Middle frontal gyrus (tissue), 1 donor: ENCODE measurements at regions not wholly inside any gene's neighbourhood (a gene's known extent, or its start where the extent isn't known, plus 50 kb on each side); places are given as distances from the start of the nearest gene placed in this dataset.

Experiments
- DNase-seq: peaks from one replicate; pipeline ENCODE4 v3.0.0-alpha.2; 2015; ENCODE audit warnings: low spot score; ENCODE audit errors: extremely low spot score

- no peak for DNase-seq
Observed at GRCh38 chr7:118298771-118299170, 74.3 kb downstream of the ANKRD7 start.

- DNase-seq, result no peak
Observed at GRCh38 chr7:118300177-118300576, 75.7 kb downstream of the ANKRD7 start.

- no peak for DNase-seq
Observed at GRCh38 chr7:118304100-118304499, 79.6 kb downstream of the ANKRD7 start.

GRCh38 chr7:118305671-118306070, 81.2 kb downstream of the ANKRD7 start:
- DNase-seq, result no peak

GRCh38 chr7:118306771-118307170, 82.3 kb downstream of the ANKRD7 start:
- no peak for DNase-seq

- DNase-seq, result no peak
Observed at GRCh38 chr7:118311121-118311836, 86.8 kb downstream of the ANKRD7 start.

- DNase-seq, result no peak
Observed at GRCh38 chr7:118312051-118312450, 87.5 kb downstream of the ANKRD7 start.

- DNase-seq, result no peak
Observed at GRCh38 chr7:118312966-118313365, 88.5 kb downstream of the ANKRD7 start.

GRCh38 chr7:118324790-118325449, 100.4 kb downstream of the ANKRD7 start:
- no peak for DNase-seq

- DNase-seq, result no peak
Observed at GRCh38 chr7:118325450-118325808, 100.9 kb downstream of the ANKRD7 start.

GRCh38 chr7:118327174-118327573, 102.7 kb downstream of the ANKRD7 start:
- DNase-seq, result no peak

- DNase-seq, result no peak
Observed at GRCh38 chr7:118328505-118329211, 104.2 kb downstream of the ANKRD7 start.

GRCh38 chr7:118330388-118330787, 105.9 kb downstream of the ANKRD7 start:
- no peak for DNase-seq

- DNase-seq, result no peak
Observed at GRCh38 chr7:118346748-118347147, 122.2 kb downstream of the ANKRD7 start.

- no peak for DNase-seq
Observed at GRCh38 chr7:118349604-118350003, 125.1 kb downstream of the ANKRD7 start.

- DNase-seq, result no peak
Observed at GRCh38 chr7:118350260-118350659, 125.8 kb downstream of the ANKRD7 start.

GRCh38 chr7:118352867-118353453, 128.5 kb downstream of the ANKRD7 start:
- no peak for DNase-seq

- no peak for DNase-seq
Observed at GRCh38 chr7:118366363-118366762, 141.9 kb downstream of the ANKRD7 start.

GRCh38 chr7:118368958-118369357, 144.5 kb downstream of the ANKRD7 start:
- DNase-seq, result no peak

GRCh38 chr7:118369987-118370386, 145.5 kb downstream of the ANKRD7 start:
- no peak for DNase-seq

GRCh38 chr7:118372530-118372929, 148.0 kb downstream of the ANKRD7 start:
- DNase-seq, result no peak

GRCh38 chr7:118389629-118390028, 165.1 kb downstream of the ANKRD7 start:
- no peak for DNase-seq
